Iris pigment epithelial cell (primary cell): ENCODE measurements at regions not wholly inside any gene's neighbourhood (a gene's known extent, or its start where the extent isn't known, plus 50 kb on each side); places are given as distances from the start of the nearest gene placed in this dataset.
"Not testable (repeated sequence)": the region's sequence is repeated elsewhere in the genome, so short reads cannot be mapped to it uniquely, and the experiment has no call there.

ENCODE experiments used
- DNase-seq: peaks from one replicate; pipeline ENCODE4 v3.0.0-alpha.2; 2011; ENCODE audit warnings: low read depth

- no peak for DNase-seq
Measured at GRCh38 chrX:74065831-74066390, 213.4 kb upstream of the XIST start.

GRCh38 chrX:74063426-74064155, 211.1 kb upstream of the XIST start:
- DNase-seq = no peak

- no peak for DNase-seq
Measured at GRCh38 chrX:74061879-74062278, 209.4 kb upstream of the XIST start.

- no peak for DNase-seq
Measured at GRCh38 chrX:74049126-74049525, 196.6 kb upstream of the XIST start.

- DNase-seq = not testable (repeated sequence)
Measured at GRCh38 chrX:74034066-74034465, 181.6 kb upstream of the XIST start.

- not testable (repeated sequence) for DNase-seq
Measured at GRCh38 chrX:74031527-74031926, 179.0 kb upstream of the XIST start.

- DNase-seq = not testable (repeated sequence)
Measured at GRCh38 chrX:74030766-74031165, 178.3 kb upstream of the XIST start.

GRCh38 chrX:74025145-74025544, 172.6 kb upstream of the XIST start:
- not testable (repeated sequence) for DNase-seq

GRCh38 chrX:74023203-74023602, 170.7 kb upstream of the XIST start:
- DNase-seq = no peak

- no peak for DNase-seq
Measured at GRCh38 chrX:74018253-74018652, 165.7 kb upstream of the XIST start.

- DNase-seq = peak; percentile 75
Measured at GRCh38 chrX:74015379-74016019, 163.0 kb upstream of the XIST start.

- DNase-seq = peak; percentile 55
Measured at GRCh38 chrX:74009041-74009440, 156.5 kb upstream of the XIST start.

- no peak for DNase-seq
Measured at GRCh38 chrX:73992019-73992418, 139.5 kb upstream of the XIST start.

- no peak for DNase-seq
Measured at GRCh38 chrX:73987166-73987565, 134.7 kb upstream of the XIST start.

- no peak for DNase-seq
Measured at GRCh38 chrX:73979551-73980131, 127.1 kb upstream of the XIST start.

GRCh38 chrX:73977542-73978169, 125.1 kb upstream of the XIST start:
- DNase-seq = no peak

GRCh38 chrX:73967461-73967860, 114.9 kb upstream of the XIST start:
- not testable (repeated sequence) for DNase-seq

GRCh38 chrX:73965833-73966232, 113.3 kb upstream of the XIST start:
- DNase-seq = no peak

- no peak for DNase-seq
Measured at GRCh38 chrX:73964579-73964978, 112.1 kb upstream of the XIST start.

- no peak for DNase-seq
Measured at GRCh38 chrX:73963682-73964081, 111.2 kb upstream of the XIST start.

- DNase-seq = no peak
Measured at GRCh38 chrX:73962948-73963347, 110.4 kb upstream of the XIST start.

- not testable (repeated sequence) for DNase-seq
Measured at GRCh38 chrX:73961867-73962266, 109.4 kb upstream of the XIST start.

GRCh38 chrX:73944563-73944908, 92.0 kb upstream of the XIST start:
- DNase-seq = no peak
